ENCODE measurements at regions not wholly inside any gene's neighbourhood (a gene's known extent, or its start where the extent isn't known, plus 50 kb on each side); places are given as distances from the start of the nearest gene placed in this dataset.

- TF ChIP-seq, protein P1, sequence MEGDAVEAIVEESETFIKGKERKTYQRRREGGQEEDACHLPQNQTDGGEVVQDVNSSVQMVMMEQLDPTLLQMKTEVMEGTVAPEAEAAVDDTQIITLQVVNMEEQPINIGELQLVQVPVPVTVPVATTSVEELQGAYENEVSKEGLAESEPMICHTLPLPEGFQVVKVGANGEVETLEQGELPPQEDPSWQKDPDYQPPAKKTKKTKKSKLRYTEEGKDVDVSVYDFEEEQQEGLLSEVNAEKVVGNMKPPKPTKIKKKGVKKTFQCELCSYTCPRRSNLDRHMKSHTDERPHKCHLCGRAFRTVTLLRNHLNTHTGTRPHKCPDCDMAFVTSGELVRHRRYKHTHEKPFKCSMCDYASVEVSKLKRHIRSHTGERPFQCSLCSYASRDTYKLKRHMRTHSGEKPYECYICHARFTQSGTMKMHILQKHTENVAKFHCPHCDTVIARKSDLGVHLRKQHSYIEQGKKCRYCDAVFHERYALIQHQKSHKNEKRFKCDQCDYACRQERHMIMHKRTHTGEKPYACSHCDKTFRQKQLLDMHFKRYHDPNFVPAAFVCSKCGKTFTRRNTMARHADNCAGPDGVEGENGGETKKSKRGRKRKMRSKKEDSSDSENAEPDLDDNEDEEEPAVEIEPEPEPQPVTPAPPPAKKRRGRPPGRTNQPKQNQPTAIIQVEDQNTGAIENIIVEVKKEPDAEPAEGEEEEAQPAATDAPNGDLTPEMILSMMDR (IDR thresholded peaks at IDR 0.05) = no peak
- no peak for TF ChIP-seq ZFX (IDR thresholded peaks at IDR 0.05; ENCODE audit: borderline replicate concordance)
- no peak overlapping the region for H3K27ac ChIP-seq
These were observed 204.8 kb downstream of the C9orf50 start for GRCh38 chr9:129415942-129416651.

DNA sequence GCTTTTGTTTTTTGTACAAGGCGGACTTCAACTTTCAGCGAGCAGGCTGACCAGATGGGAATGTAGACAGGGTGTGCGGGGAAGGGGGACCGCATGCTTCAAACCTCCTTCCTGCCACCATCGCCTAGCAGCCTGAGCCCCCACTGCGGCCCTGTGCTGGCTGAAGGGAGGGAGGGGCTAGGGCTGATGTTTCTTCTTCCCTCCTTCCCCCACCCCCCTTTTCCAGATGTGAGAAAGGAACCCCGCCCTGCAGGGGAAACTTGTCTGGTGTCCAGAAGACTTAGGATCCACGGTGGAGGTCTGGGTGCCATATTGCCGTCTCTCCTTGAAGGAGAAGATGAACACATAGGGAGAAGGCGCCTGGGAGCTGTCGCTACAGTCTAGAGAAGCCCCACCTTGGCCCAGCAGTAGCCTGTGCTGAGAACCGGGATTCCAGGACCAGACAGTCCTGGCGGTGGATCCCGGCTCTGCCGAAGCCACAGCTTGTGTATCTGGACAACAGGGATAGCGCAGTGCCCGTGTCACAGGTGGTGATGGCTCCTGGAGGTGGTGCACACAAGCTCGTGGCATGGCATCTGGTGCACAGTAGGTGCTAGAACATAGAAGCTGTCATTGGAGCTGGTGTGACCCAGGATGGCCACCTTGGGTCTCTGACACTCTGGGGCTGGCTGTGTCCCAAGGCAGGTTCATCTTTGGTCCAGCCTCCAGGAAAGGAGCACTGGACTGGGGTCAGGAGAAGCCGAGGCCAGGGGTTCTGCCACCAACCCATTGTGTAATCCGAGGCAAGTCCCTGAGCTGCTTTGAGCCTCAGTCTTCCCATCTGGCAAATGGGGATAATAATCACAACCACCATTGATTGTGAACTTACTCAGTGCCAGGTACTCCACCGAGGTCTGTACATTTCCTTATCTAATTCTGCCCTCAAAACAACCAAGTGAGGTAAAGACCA lies 205.6 kb downstream of the C9orf50 start:
- no peak for TF ChIP-seq ZFX (IDR thresholded peaks at IDR 0.05; ENCODE audit: borderline replicate concordance)
- TF ChIP-seq, protein P1 (IDR thresholded peaks at IDR 0.05) = no peak
- H3K27ac ChIP-seq = peak overlapping the region; percentile 97

GRCh38 chr9:129414377-129414992 lies 206.4 kb downstream of the C9orf50 start:
- H3K27ac ChIP-seq = peak overlapping the region; percentile 97
- TF ChIP-seq, protein P1 (IDR thresholded peaks at IDR 0.05) = no peak
- TF ChIP-seq ZFX (IDR thresholded peaks at IDR 0.05; ENCODE audit: borderline replicate concordance) = no peak

- no peak for TF ChIP-seq ZFX (IDR thresholded peaks at IDR 0.05; ENCODE audit: borderline replicate concordance)
- TF ChIP-seq, protein P1 (IDR thresholded peaks at IDR 0.05) = no peak
- H3K27ac ChIP-seq = peak overlapping the region; percentile 97
These were observed 207.1 kb downstream of the C9orf50 start for GRCh38 chr9:129413537-129414376.

- no peak for TF ChIP-seq ZFX (IDR thresholded peaks at IDR 0.05; ENCODE audit: borderline replicate concordance)
- TF ChIP-seq, protein P1 (IDR thresholded peaks at IDR 0.05) = no peak
These were observed 207.9 kb downstream of the C9orf50 start for GRCh38 chr9:129412814-129413536.

DNA sequence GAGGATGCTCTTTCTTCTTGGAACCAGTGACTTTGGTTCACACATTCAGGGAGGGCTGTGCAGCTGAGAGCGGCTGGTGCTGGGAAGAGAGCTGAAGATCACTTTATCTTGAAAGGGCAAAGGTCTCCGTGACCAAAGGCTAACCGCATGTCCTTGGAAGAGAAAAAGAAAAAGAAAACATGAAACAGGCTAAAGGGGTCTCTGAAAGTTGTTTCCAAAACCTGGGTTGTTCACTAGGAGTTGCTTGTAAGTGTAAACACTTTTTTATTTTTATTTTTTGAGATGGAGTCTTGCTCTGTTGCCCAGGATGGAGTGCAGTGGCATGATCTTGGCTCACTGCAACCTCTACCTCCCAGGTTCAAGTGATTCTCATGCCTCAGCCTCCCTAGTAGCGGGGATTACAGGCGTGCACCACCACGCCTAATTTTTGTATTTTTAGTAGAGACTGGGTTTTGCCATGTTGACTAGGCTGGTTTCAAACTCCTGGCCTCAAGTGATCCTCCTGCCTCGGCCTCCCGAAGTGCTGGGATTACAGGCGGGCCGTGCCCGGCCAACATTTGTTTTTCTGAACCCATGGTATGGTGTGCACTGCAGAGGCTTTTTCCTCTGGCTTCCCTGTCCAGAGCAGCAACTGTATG lies 208.6 kb downstream of the C9orf50 start:
- peak overlapping the region; percentile 97 for H3K27ac ChIP-seq

More at GRCh38 chr9:129412814-129413536, 207.9 kb downstream of the C9orf50 start:
- H3K27ac ChIP-seq = peak overlapping the region; percentile 97

Data from 22Rv1 (cell line).